Esophagus mucosa (tissue), 1 donor: ENCODE measurements at regions not wholly inside any gene's neighbourhood (a gene's known extent, or its start where the extent isn't known, plus 50 kb on each side); places are given as distances from the start of the nearest gene placed in this dataset.

ENCODE experiments used
- ATAC-seq: fragments of 200-7000 bp; cut with Tn5 transposase; one replicate; pipeline ENCODE4 v1.9.1; 2020
- donor health status: DM: yes; HTN: yes; CAD: no.

GRCh38 chr4:43999669-44000068, 448.9 kb downstream of the KCTD8 start:
- ATAC-seq = no peak

- ATAC-seq = no peak
These were observed 446.2 kb downstream of the KCTD8 start for GRCh38 chr4:44002368-44002767.

GRCh38 chr4:44016570-44017421, 431.8 kb downstream of the KCTD8 start:
- no peak for ATAC-seq

DNA sequence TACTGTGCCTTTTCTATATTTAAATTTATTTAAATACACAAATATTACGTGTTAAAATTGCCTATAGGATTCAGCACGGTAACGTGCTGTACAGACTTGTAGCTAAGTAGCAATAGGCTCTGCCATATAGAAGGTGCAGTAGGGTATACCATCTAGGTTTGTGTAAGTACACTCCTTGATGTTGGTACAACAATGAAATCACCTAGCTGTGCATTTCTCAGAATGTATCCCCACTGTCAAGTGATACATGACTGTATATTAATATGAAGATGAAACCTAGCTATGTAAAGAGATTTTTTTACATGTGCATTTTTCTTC, 431.2 kb downstream of the KCTD8 start:
- ATAC-seq = no peak

- ATAC-seq = no peak
These were observed 428.9 kb downstream of the KCTD8 start for GRCh38 chr4:44019721-44020120.

DNA sequence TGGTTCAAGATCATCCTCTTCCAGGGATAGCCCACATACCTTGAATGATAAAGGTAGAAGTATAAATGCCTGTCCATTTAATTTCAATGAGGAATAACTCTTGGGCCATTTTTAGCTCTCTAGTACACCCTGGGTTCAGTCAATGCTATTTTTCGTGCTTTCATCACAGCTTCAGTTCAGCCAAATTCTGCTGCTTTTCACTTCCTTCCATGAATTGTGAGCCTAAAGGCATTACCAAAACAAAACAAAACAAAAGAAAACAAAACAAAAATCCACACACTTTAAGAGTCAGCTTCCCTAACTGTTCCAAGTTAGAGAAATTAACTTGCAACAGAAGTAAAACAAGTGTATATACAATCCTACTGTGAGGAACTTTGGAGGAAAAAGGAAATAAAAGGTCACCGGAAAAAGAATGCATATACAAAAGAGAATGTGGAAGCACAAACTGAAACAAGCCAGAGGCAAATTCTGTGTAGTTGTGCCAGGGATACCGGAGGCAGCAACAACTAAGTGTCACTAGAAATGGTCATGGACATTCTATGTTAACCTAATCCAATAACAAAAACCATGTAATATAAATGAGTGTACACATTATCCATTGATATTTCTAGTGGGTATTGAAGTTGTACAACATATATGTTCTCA, 423.1 kb downstream of the KCTD8 start:
- ATAC-seq = no peak

DNA sequence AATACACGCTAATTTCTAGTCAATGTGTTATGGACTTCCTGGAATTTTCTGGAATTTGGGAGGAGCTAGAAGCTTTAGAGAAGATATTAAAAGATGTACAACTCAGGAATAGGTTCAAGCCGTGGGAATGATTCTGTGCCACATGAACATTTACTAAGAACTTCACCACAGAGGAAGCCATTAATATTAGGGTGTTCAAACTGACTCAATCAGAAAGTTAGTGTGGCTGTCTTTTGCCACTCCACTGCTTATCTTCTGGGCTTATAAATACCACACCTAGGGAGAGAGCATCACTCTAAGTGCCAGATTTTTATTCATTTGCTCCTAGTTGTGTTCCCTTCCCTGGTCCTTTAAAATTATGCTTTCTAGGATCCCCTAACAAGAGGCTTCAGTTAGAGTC, 409.8 kb downstream of the KCTD8 start:
- no peak for ATAC-seq

- ATAC-seq = no peak
These were observed 402.1 kb downstream of the KCTD8 start for GRCh38 chr4:44046491-44046890.

- no peak for ATAC-seq
These were observed 391.9 kb downstream of the KCTD8 start for GRCh38 chr4:44056721-44057151.

GRCh38 chr4:44070843-44071242, 377.8 kb downstream of the KCTD8 start:
- ATAC-seq = no peak

DNA sequence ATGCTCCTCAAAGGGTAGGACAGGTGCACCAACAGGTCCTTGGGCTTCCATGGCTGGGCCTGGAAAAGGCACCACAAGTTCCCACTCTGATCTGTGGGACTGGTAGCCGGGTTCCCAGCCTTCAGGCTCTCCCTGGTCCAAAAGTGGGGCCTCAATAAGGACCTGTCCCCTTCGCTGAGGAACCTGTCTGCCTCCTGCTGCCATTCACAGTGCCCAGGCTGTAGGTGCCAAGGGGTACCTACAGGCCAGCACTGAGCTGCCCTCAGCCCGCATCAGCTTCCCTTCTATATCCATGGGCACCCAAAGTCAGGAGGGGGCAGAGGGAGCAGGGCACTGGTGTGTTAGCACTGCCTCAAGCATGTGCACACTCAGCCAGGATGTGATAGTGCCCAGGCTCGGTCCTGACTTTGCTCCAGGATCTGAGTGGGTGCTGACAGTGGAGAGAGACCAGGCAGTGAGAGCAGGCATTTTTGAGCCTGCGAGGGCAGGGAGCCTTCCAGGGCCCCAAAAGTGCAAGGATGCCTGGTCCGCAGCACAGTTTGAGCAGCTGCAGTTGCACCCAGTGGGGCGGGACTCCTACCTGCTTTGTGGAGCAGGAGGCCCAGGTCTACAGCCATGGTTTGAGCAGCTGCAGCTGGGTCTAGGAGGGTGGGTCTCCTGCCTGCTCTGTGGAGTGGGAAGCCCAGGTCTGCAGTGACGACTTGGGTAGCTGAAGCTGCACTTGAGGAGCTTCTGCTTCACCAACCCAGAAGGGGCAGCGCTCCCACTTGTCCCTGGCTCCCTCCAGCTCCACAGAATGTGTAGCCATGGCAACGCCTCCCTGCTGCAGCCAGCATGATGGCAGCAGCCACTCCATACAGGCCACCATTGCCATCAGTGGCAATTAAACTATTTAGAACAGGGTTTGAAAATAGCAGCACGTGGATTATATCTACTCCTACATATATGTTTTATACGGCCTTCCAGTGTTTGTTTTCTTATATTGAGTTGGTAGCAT, 376.4 kb downstream of the KCTD8 start:
- no peak for ATAC-seq

DNA sequence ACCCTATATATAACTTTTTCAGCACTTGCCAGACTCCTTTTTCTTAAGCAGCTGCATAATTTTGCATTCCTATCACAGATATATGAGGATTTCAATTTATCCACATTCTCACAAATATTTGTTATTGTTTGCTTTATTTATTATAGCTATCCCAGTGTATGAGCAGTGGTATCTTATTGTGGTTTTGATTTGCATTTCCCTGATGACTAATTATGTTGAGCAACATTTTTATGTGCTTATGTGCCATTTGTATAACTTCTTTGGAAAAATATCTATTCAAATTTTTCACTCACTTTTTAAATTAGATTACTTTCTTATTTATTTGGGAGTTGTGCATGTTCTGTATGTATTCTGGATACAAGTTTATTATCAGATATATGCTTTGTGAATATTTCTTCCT, 361.9 kb downstream of the KCTD8 start:
- ATAC-seq = no peak

DNA sequence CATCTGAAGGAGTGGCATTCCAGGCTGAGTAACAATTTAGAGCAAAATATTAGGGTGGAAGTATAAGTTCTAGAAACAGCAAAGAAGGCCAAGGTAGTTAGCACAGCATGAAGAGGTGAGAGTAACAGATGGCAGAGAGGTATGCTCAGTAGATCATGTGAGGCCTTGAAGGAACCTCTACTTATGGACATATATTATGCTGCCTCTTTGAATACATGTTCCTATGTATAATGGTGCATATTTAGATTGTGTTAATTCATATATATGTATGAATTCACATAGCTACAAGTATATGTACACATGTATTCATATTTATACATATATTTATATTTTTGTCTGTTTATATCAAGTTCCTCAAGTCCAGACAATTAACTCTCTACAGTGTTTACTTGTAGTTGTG, 355.2 kb downstream of the KCTD8 start:
- ATAC-seq = no peak

- no peak for ATAC-seq
These were observed 349.6 kb downstream of the KCTD8 start for GRCh38 chr4:44098973-44099372.

DNA sequence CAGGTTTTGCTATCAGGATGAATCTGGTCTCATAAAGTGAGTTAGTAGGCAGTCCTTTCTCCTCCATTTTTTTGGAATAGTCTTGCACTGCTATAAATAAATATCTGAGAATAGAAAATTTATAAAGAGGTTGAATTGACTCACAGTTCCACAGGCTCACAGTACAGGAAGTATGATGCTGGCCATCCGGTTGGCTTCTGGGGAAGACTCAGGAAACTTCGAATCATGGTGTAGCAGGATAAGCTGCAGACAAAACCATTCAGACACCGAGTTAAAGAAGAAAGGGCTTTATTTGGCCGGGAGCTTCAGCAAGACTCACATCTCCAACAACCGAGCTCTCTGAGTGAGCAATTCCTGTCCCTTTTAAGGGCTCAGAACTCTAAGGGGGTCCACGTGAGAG, 348.2 kb downstream of the KCTD8 start:
- ATAC-seq = no peak

DNA sequence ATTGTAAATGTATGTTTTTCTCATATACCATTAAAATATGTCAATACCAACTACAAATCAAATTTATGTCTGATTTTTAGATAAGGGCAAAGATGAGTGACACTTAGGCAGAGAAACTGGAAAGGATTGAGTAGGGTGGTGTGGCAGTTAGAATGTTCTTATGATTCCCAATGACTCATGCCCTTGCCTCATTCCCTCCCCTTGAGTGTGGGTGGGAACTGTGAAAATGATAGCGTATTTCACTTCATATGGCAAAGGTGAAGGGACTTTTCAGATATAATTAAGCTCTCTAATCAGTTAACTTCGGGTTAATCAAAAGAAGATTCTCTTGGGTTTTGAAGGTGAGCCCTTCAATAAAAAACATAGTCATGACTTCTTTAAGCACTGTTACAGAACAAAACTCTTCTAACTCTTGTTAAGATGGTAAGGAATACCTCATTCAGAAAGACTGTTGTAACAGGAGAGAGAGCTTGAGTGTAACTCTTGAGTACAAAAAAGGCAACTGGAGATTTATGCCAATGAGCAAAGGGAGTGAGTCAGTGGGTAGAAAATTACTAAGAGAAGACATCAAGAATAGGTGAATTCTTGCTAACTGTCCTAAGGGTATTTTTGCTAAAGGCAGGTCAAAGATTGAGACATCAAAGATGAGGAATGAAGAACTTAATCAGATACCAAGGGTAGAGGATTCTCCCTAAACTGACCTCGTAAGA, 329.5 kb downstream of the KCTD8 start:
- no peak for ATAC-seq

- ATAC-seq = no peak
These were observed 328.0 kb downstream of the KCTD8 start for GRCh38 chr4:44120646-44121045.

DNA sequence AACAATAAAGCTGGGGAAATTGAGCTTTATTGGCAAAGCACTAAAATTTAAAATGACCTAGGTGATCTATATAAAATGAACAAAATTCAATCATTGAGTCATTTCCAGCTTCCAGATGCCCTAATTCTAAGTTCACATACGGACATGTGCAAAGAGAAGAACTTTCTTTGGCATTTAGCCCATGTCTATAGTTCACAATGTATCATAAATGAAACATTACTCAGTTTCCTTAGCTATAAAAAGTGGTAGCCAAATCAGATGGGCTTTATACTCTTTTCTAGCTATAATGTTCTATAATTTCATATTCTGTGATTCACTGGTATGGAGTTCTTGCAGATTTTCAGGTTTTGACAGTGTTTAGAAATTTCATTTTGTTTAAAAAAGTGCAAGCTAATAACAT, 327.4 kb downstream of the KCTD8 start:
- no peak for ATAC-seq
